ENCODE measurements at regions not wholly inside any gene's neighbourhood (a gene's known extent, or its start where the extent isn't known, plus 50 kb on each side); places are given as distances from the start of the nearest gene placed in this dataset.

- no peak overlapping the region for H2BK120ac ChIP-seq (ENCODE audit: insufficient read depth, low read length, poor library complexity)
Observed at GRCh38 chr14:104513641-104514046, 65.9 kb upstream of the C14orf180 start.

GRCh38 chr14:104514156-104514848, 65.3 kb upstream of the C14orf180 start:
- no peak for DNase-seq
- Histone ChIP-seq H3K14ac (ENCODE audit: low read length) (no peak overlapping the region), H3K4me3 (ENCODE audit: low read depth, low read length) (no peak overlapping the region), H3K4me1 (ENCODE audit: control insufficient read depth in 1 of 2, insufficient read depth in 2 of 2, low read length in 2 of 2) (peaks cover 0 to 3% of the 10 kb centered on the region in 2 experiments), H3K23ac (ENCODE audit: low read length) (no peak overlapping the region), H2BK12ac (ENCODE audit: low read length) (no peak overlapping the region), H4K12ac (ENCODE audit: low read depth, low read length) (no peak overlapping the region), H2AK5ac (ENCODE audit: low read length) (no peak overlapping the region), H4K91ac (ENCODE audit: low read depth, low read length) (no peak overlapping the region), H3K27ac (ENCODE audit: low read depth, low read length) (no peak overlapping the region), H3K18ac (ENCODE audit: low read length) (no peak overlapping the region), H3K9ac (ENCODE audit: low read length) (no peak overlapping the region), H3K9me3 (ENCODE audit: insufficient read depth, low read depth, low read length) (peaks cover 16% of the 10 kb centered on the region), H2BK120ac (ENCODE audit: insufficient read depth, low read length, poor library complexity) (no peak overlapping the region), H2AFZ (ENCODE audit: insufficient read depth, low read length, poor library complexity) (no peak overlapping the region), H2BK5ac (ENCODE audit: low read depth, low read length, poor library complexity) (no peak overlapping the region), H3K36me3 (ENCODE audit: control insufficient read depth in 1 of 2, insufficient read depth in 2 of 2, low read length in 2 of 2) (no peaks in the 10 kb centered on the region), H3K79me1 (ENCODE audit: low read length) (no peaks in the 10 kb centered on the region), H3K79me2 (ENCODE audit: control insufficient read depth, insufficient read depth, low read length, poor library complexity) (no peaks in the 10 kb centered on the region), H3K27me3 (ENCODE audit: insufficient read depth, low read length) (no peaks in the 10 kb centered on the region), H3K4me2 (ENCODE audit: low read length) (no peak overlapping the region), H3K4ac (ENCODE audit: low read depth, low read length) (no peak overlapping the region), H4K8ac (ENCODE audit: low read depth, low read length) (no peak overlapping the region)
- whole genome bisulfite sequencing (ENCODE audit: extremely low coverage, insufficient coverage, insufficient read length), result no CpG with 5 or more reads among the region's 16 CpGs

More at GRCh38 chr14:104513641-104514046, 65.9 kb upstream of the C14orf180 start:
- Histone ChIP-seq H3K36me3 (ENCODE audit: control insufficient read depth in 1 of 2, insufficient read depth in 2 of 2, low read length in 2 of 2) (no peaks in the 10 kb centered on the region), H3K27me3 (ENCODE audit: insufficient read depth, low read length) (no peaks in the 10 kb centered on the region), H3K79me2 (ENCODE audit: control insufficient read depth, insufficient read depth, low read length, poor library complexity) (no peaks in the 10 kb centered on the region), H2AK5ac (ENCODE audit: low read length) (no peak overlapping the region), H3K9me3 (ENCODE audit: insufficient read depth, low read depth, low read length) (peaks cover 13% of the 10 kb centered on the region), H3K4me3 (ENCODE audit: low read depth, low read length) (no peak overlapping the region), H3K27ac (ENCODE audit: low read depth, low read length) (no peak overlapping the region), H2BK12ac (ENCODE audit: low read length) (no peak overlapping the region), H2BK5ac (ENCODE audit: low read depth, low read length, poor library complexity) (no peak overlapping the region), H3K4me2 (ENCODE audit: low read length) (no peak overlapping the region), H3K4me1 (ENCODE audit: control insufficient read depth in 1 of 2, insufficient read depth in 2 of 2, low read length in 2 of 2) (peaks cover 0 to under 1% of the 10 kb centered on the region in 2 experiments), H3K18ac (ENCODE audit: low read length) (no peak overlapping the region), H4K12ac (ENCODE audit: low read depth, low read length) (no peak overlapping the region), H3K79me1 (ENCODE audit: low read length) (no peaks in the 10 kb centered on the region), H2AFZ (ENCODE audit: insufficient read depth, low read length, poor library complexity) (no peak overlapping the region), H3K4ac (ENCODE audit: low read depth, low read length) (no peak overlapping the region), H4K91ac (ENCODE audit: low read depth, low read length) (no peak overlapping the region), H3K14ac (ENCODE audit: low read length) (no peak overlapping the region), H4K8ac (ENCODE audit: low read depth, low read length) (no peak overlapping the region), H3K23ac (ENCODE audit: low read length) (no peak overlapping the region), H3K9ac (ENCODE audit: low read length) (no peak overlapping the region)
- no CpG with 5 or more reads among the region's 6 CpGs for WGBS (ENCODE audit: extremely low coverage, insufficient coverage, insufficient read length)
- DNase-seq, result no peak

- Histone ChIP-seq H3K36me3 (ENCODE audit: control insufficient read depth in 1 of 2, insufficient read depth in 2 of 2, low read length in 2 of 2) (no peaks in the 10 kb centered on the region), H3K4ac (ENCODE audit: low read depth, low read length) (no peak overlapping the region), H3K4me1 (ENCODE audit: control insufficient read depth in 1 of 2, insufficient read depth in 2 of 2, low read length in 2 of 2) (peaks cover 0 to 3% of the 10 kb centered on the region in 2 experiments), H3K9ac (ENCODE audit: low read length) (no peak overlapping the region), H3K4me2 (ENCODE audit: low read length) (no peak overlapping the region), H3K79me2 (ENCODE audit: control insufficient read depth, insufficient read depth, low read length, poor library complexity) (no peaks in the 10 kb centered on the region), H2BK120ac (ENCODE audit: insufficient read depth, low read length, poor library complexity) (no peak overlapping the region), H4K8ac (ENCODE audit: low read depth, low read length) (no peak overlapping the region), H2BK5ac (ENCODE audit: low read depth, low read length, poor library complexity) (no peak overlapping the region), H4K12ac (ENCODE audit: low read depth, low read length) (no peak overlapping the region), H3K23ac (ENCODE audit: low read length) (no peak overlapping the region), H2BK12ac (ENCODE audit: low read length) (no peak overlapping the region), H3K9me3 (ENCODE audit: insufficient read depth, low read depth, low read length) (peaks cover 16% of the 10 kb centered on the region), H3K27ac (ENCODE audit: low read depth, low read length) (no peak overlapping the region), H2AFZ (ENCODE audit: insufficient read depth, low read length, poor library complexity) (no peak overlapping the region), H3K18ac (ENCODE audit: low read length) (no peak overlapping the region), H3K27me3 (ENCODE audit: insufficient read depth, low read length) (no peaks in the 10 kb centered on the region), H4K91ac (ENCODE audit: low read depth, low read length) (no peak overlapping the region), H3K79me1 (ENCODE audit: low read length) (no peaks in the 10 kb centered on the region), H3K4me3 (ENCODE audit: low read depth, low read length) (no peak overlapping the region), H3K14ac (ENCODE audit: low read length) (no peak overlapping the region), H2AK5ac (ENCODE audit: low read length) (no peak overlapping the region)
- no peak for DNase-seq
- no CpG with 5 or more reads among the region's 17 CpGs for WGBS (ENCODE audit: extremely low coverage, insufficient coverage, insufficient read length)
Observed at GRCh38 chr14:104515059-104515810, 64.3 kb upstream of the C14orf180 start.

- Histone ChIP-seq H3K23ac (ENCODE audit: low read length) (no peak overlapping the region), H3K9me3 (ENCODE audit: insufficient read depth, low read depth, low read length) (peaks cover 16% of the 10 kb centered on the region), H2AK5ac (ENCODE audit: low read length) (no peak overlapping the region)
Observed at GRCh38 chr14:104515811-104516780, 63.5 kb upstream of the C14orf180 start.

More at GRCh38 chr14:104515811-104516780, 63.5 kb upstream of the C14orf180 start:
- no CpG with 5 or more reads among the region's 23 CpGs for WGBS (ENCODE audit: extremely low coverage, insufficient coverage, insufficient read length)
- H3K79me2 ChIP-seq (ENCODE audit: control insufficient read depth, insufficient read depth, low read length, poor library complexity), result no peaks in the 10 kb centered on the region
- peaks cover 0 to 3% of the 10 kb centered on the region in 2 experiments for H3K4me1 ChIP-seq (ENCODE audit: control insufficient read depth in 1 of 2, insufficient read depth in 2 of 2, low read length in 2 of 2)
- H3K4ac ChIP-seq (ENCODE audit: low read depth, low read length), result no peak overlapping the region
- no peak overlapping the region for H3K14ac ChIP-seq (ENCODE audit: low read length)
- no peak overlapping the region for H3K27ac ChIP-seq (ENCODE audit: low read depth, low read length)
- H4K91ac ChIP-seq (ENCODE audit: low read depth, low read length), result no peak overlapping the region
- no peak overlapping the region for H3K18ac ChIP-seq (ENCODE audit: low read length)
- H3K36me3 ChIP-seq (ENCODE audit: control insufficient read depth in 1 of 2, insufficient read depth in 2 of 2, low read length in 2 of 2), result no peaks in the 10 kb centered on the region
- H4K8ac ChIP-seq (ENCODE audit: low read depth, low read length), result no peak overlapping the region
- no peak overlapping the region for H2BK5ac ChIP-seq (ENCODE audit: low read depth, low read length, poor library complexity)
- H2BK120ac ChIP-seq (ENCODE audit: insufficient read depth, low read length, poor library complexity), result no peak overlapping the region
- H3K4me3 ChIP-seq (ENCODE audit: low read depth, low read length), result no peak overlapping the region
- no peak overlapping the region for H2BK12ac ChIP-seq (ENCODE audit: low read length)
- H3K9ac ChIP-seq (ENCODE audit: low read length), result no peak overlapping the region
- H4K12ac ChIP-seq (ENCODE audit: low read depth, low read length), result no peak overlapping the region
- H2AFZ ChIP-seq (ENCODE audit: insufficient read depth, low read length, poor library complexity), result no peak overlapping the region
- DNase-seq, result no peak
- H3K79me1 ChIP-seq (ENCODE audit: low read length), result no peaks in the 10 kb centered on the region
- no peaks in the 10 kb centered on the region for H3K27me3 ChIP-seq (ENCODE audit: insufficient read depth, low read length)
- no peak overlapping the region for H3K4me2 ChIP-seq (ENCODE audit: low read length)
